ENCODE measurements at regions not wholly inside any gene's neighbourhood (a gene's known extent, or its start where the extent isn't known, plus 50 kb on each side); places are given as distances from the start of the nearest gene placed in this dataset.

DNA sequence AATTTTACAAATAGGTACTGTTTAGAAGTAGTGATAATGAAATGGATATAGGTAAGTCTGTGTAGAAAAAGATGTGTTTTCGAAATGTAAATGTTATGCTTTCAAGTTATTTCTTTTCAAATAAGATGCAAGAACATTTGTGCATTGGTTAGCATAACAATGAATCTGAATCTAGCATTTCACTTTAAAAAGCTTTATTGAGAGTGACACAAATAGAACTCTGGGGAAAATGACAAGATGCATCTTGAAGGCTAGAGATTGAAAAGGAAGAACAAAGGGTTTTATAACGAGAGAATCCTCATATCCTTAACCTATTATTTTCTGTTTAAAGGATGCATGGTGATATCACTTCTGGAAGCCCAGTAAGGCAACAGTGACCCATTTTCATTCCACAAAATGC is 639.9 kb upstream of the PTCHD4 start:
- no peak for TF ChIP-seq CTCF (IDR thresholded peaks at IDR 0.05)
- TF ChIP-seq POLR2A (IDR thresholded peaks at IDR 0.05) = no peak
- TF ChIP-seq EP300 (IDR thresholded peaks at IDR 0.05) = no peak

All from gastroesophageal sphincter (tissue), 3 donors.